ENCODE measurements at regions not wholly inside any gene's neighbourhood (a gene's known extent, or its start where the extent isn't known, plus 50 kb on each side); places are given as distances from the start of the nearest gene placed in this dataset.

DNA sequence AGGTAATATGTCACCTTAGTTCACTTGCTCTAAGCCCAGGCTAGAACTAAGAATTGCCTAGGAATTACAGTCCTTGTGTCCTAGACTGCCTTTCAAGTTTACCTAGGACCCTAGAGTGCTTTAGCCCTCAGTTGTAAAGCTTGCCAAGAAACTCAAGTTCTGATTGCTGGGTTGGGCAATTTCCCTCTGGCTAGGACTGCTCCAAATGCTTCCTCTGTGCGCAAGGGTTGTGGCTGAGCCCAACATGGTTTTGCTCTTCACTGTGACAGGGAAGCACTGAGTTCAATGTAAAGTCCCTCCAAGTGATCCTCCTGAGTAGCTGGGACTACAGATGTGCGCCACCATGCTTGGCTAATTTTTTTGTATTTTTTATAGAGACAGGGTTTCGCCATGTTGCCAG is 102.3 kb upstream of the NEK7 start:
- Histone ChIP-seq H3K4me1 (ENCODE audit: control insufficient read depth in 1 of 2, insufficient read depth in 2 of 2, low read length in 2 of 2) (no peaks in the 10 kb centered on the region), H3K4me3 (replicated peaks in 1 of 2; ENCODE audit: low read depth in 1 of 2, low read length in 2 of 2) (no peak overlapping the region), H3K27ac (ENCODE audit: low read depth, low read length) (no peak overlapping the region), H3K9me3 (ENCODE audit: control insufficient read depth in 1 of 2, insufficient read depth in 1 of 2, low read depth in 1 of 2, low read length in 2 of 2) (no peaks in the 10 kb centered on the region), H3K4me2 (ENCODE audit: low read length) (no peak overlapping the region), H4K20me1 (ENCODE audit: insufficient read depth) (no peaks in the 10 kb centered on the region), H3K27me3 (ENCODE audit: insufficient read depth, low read length) (no peaks in the 10 kb centered on the region), H3K9ac (ENCODE audit: low read length) (no peak overlapping the region), H3K36me3 (ENCODE audit: control insufficient read depth in 1 of 2, insufficient read depth in 2 of 2, low read length in 2 of 2) (no peaks in the 10 kb centered on the region), H3K9me2 (ENCODE audit: insufficient read depth) (no peaks in the 10 kb centered on the region), H2AFZ (ENCODE audit: low read depth, low read length, poor library complexity, severe bottlenecking) (no peak overlapping the region), H3K79me2 (ENCODE audit: insufficient read depth, low read length) (no peaks in the 10 kb centered on the region)
- ATAC-seq (no peak), DNase-seq (ENCODE audit: low read depth, low spot score) (no peak)
- CTCF ChIA-PET: no interaction called here
- no TSS peak for BruUV-seq (replicated peaks)
- RAD21 ChIA-PET (ENCODE audit: low non-redundant PET in 1 of 2, low total read pairs in 2 of 2, uncharacterized antibody in 2 of 2, unreplicated experiment in 2 of 2): no interaction called here
- POLR2A ChIA-PET: no interaction called here
- TF ChIP-seq FOSL1 (IDR thresholded peaks at IDR 0.05; ENCODE audit: low read depth) (no peak), EGR1 (IDR thresholded peaks at IDR 0.05; ENCODE audit: low read depth) (no peak), ZNF274 (IDR thresholded peaks at IDR 0.05; ENCODE audit: low read depth, low read length) (no peak), EZH2 (IDR thresholded peaks at IDR 0.05) (no peak), JUND (IDR thresholded peaks at IDR 0.05) (no peak), POLR2AphosphoS5 (IDR thresholded peaks at IDR 0.05; ENCODE audit: low read depth, low read length) (no peak), YY1 (IDR thresholded peaks at IDR 0.05; ENCODE audit: extremely low read depth, insufficient replicate concordance, low read depth, low read length) (no peak), SP1 (IDR thresholded peaks at IDR 0.05; ENCODE audit: low read depth) (no peak), POLR2A (IDR thresholded peaks at IDR 0.05; ENCODE audit: borderline replicate concordance, extremely low read depth, insufficient read depth, insufficient read length) (no peak), SIN3A (IDR thresholded peaks at IDR 0.05; ENCODE audit: low read depth) (no peak), ZFX (IDR thresholded peaks at IDR 0.05) (no peak), EZH2phosphoT487 (IDR thresholded peaks at IDR 0.05; ENCODE audit: borderline replicate concordance) (no peak)
- TF ChIP-seq, protein P1, sequence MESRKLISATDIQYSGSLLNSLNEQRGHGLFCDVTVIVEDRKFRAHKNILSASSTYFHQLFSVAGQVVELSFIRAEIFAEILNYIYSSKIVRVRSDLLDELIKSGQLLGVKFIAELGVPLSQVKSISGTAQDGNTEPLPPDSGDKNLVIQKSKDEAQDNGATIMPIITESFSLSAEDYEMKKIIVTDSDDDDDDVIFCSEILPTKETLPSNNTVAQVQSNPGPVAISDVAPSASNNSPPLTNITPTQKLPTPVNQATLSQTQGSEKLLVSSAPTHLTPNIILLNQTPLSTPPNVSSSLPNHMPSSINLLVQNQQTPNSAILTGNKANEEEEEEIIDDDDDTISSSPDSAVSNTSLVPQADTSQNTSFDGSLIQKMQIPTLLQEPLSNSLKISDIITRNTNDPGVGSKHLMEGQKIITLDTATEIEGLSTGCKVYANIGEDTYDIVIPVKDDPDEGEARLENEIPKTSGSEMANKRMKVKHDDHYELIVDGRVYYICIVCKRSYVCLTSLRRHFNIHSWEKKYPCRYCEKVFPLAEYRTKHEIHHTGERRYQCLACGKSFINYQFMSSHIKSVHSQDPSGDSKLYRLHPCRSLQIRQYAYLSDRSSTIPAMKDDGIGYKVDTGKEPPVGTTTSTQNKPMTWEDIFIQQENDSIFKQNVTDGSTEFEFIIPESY (IDR thresholded peaks at IDR 0.05; ENCODE audit: extremely low read depth, insufficient replicate concordance, low read length): no peak
- TF ChIP-seq, protein P2, sequence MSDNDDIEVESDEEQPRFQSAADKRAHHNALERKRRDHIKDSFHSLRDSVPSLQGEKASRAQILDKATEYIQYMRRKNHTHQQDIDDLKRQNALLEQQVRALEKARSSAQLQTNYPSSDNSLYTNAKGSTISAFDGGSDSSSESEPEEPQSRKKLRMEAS (IDR thresholded peaks at IDR 0.05): no peak
- TF ChIP-seq, protein P3, sequence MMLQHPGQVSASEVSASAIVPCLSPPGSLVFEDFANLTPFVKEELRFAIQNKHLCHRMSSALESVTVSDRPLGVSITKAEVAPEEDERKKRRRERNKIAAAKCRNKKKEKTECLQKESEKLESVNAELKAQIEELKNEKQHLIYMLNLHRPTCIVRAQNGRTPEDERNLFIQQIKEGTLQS (IDR thresholded peaks at IDR 0.05): no peak
- TF ChIP-seq, protein P4, sequence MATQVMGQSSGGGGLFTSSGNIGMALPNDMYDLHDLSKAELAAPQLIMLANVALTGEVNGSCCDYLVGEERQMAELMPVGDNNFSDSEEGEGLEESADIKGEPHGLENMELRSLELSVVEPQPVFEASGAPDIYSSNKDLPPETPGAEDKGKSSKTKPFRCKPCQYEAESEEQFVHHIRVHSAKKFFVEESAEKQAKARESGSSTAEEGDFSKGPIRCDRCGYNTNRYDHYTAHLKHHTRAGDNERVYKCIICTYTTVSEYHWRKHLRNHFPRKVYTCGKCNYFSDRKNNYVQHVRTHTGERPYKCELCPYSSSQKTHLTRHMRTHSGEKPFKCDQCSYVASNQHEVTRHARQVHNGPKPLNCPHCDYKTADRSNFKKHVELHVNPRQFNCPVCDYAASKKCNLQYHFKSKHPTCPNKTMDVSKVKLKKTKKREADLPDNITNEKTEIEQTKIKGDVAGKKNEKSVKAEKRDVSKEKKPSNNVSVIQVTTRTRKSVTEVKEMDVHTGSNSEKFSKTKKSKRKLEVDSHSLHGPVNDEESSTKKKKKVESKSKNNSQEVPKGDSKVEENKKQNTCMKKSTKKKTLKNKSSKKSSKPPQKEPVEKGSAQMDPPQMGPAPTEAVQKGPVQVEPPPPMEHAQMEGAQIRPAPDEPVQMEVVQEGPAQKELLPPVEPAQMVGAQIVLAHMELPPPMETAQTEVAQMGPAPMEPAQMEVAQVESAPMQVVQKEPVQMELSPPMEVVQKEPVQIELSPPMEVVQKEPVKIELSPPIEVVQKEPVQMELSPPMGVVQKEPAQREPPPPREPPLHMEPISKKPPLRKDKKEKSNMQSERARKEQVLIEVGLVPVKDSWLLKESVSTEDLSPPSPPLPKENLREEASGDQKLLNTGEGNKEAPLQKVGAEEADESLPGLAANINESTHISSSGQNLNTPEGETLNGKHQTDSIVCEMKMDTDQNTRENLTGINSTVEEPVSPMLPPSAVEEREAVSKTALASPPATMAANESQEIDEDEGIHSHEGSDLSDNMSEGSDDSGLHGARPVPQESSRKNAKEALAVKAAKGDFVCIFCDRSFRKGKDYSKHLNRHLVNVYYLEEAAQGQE (IDR thresholded peaks at IDR 0.05; ENCODE audit: low read depth): no peak
- intact Hi-C loops (cut with micrococcal nuclease): no loop called here
